ENCODE measurements at regions not wholly inside any gene's neighbourhood (a gene's known extent, or its start where the extent isn't known, plus 50 kb on each side); places are given as distances from the start of the nearest gene placed in this dataset.

- Histone ChIP-seq H3K4me1 (no peaks in the 10 kb centered on the region), H3K4me3 (no peak overlapping the region), H3K27me3 (no peaks in the 10 kb centered on the region), H3K36me3 (no peaks in the 10 kb centered on the region), H3K27ac (no peak overlapping the region), H3K9me3 (no peaks in the 10 kb centered on the region)
- no peak for DNase-seq
- in situ Hi-C loops (cut with MboI; ENCODE audit: low pct_ligation_motif_present in 1 of 4, low pct_unique_long_range_greater_than_20kb in 1 of 4, low sequenced_read_pairs in 3 of 4) (no loop called here), intact Hi-C loops (cut with DNase I; ENCODE audit: low total_unique reads) (no loop called here)
- 62 to 70% methylated on average over 2 of the region's 2 CpGs for WGBS, 2 donors (ENCODE audit: low coverage in 1 of 2)
- TF ChIP-seq POLR2AphosphoS5 (IDR thresholded peaks at IDR 0.05) (no peak), CTCF (IDR thresholded peaks at IDR 0.05) (no peak), POLR2A (IDR thresholded peaks at IDR 0.05) (no peak), EP300 (IDR thresholded peaks at IDR 0.05; ENCODE audit: low read depth) (no peak)
Measured at GRCh38 chr9:82535432-82535998, 527.4 kb downstream of the RASEF start.

GRCh38 chr9:82538634-82539033, 524.3 kb downstream of the RASEF start:
- Histone ChIP-seq H3K27ac (no peak overlapping the region), H3K4me3 (no peak overlapping the region), H3K9me3 (no peaks in the 10 kb centered on the region), H3K36me3 (no peaks in the 10 kb centered on the region), H3K4me1 (no peaks in the 10 kb centered on the region), H3K27me3 (no peaks in the 10 kb centered on the region)
- 7 to 27% methylated on average over 1 of the region's 1 CpG for WGBS, 2 donors (ENCODE audit: low coverage in 1 of 2)
- in situ Hi-C loops (cut with MboI; ENCODE audit: low pct_ligation_motif_present in 1 of 4, low pct_unique_long_range_greater_than_20kb in 1 of 4, low sequenced_read_pairs in 3 of 4) (no loop called here), intact Hi-C loops (cut with DNase I; ENCODE audit: low total_unique reads) (no loop called here)
- DNase-seq: no peak
- TF ChIP-seq CTCF (IDR thresholded peaks at IDR 0.05): no peak
- TF ChIP-seq POLR2A (IDR thresholded peaks at IDR 0.05): no peak
- TF ChIP-seq POLR2AphosphoS5 (IDR thresholded peaks at IDR 0.05): no peak
- TF ChIP-seq EP300 (IDR thresholded peaks at IDR 0.05; ENCODE audit: low read depth): no peak

- intact Hi-C loops (cut with DNase I; ENCODE audit: low total_unique reads): no loop called here
- no peak overlapping the region for H3K27ac ChIP-seq
- no peak for TF ChIP-seq EP300 (IDR thresholded peaks at IDR 0.05; ENCODE audit: low read depth)
- TF ChIP-seq POLR2A (IDR thresholded peaks at IDR 0.05): no peak
- TF ChIP-seq CTCF (IDR thresholded peaks at IDR 0.05): no peak
- no peak for TF ChIP-seq POLR2AphosphoS5 (IDR thresholded peaks at IDR 0.05)
- no peaks in the 10 kb centered on the region for H3K9me3 ChIP-seq
- WGBS, 2 donors (ENCODE audit: low coverage in 1 of 2): 69 to 77% methylated on average over 2 of the region's 2 CpGs
- H3K4me3 ChIP-seq: no peak overlapping the region
- in situ Hi-C loops (cut with MboI; ENCODE audit: low pct_ligation_motif_present in 1 of 4, low pct_unique_long_range_greater_than_20kb in 1 of 4, low sequenced_read_pairs in 3 of 4): no loop called here
- no peaks in the 10 kb centered on the region for H3K36me3 ChIP-seq
- no peaks in the 10 kb centered on the region for H3K27me3 ChIP-seq
- no peak for DNase-seq
- no peaks in the 10 kb centered on the region for H3K4me1 ChIP-seq
Measured at GRCh38 chr9:82539146-82539545, 523.8 kb downstream of the RASEF start.

GRCh38 chr9:82539856-82540579, 522.9 kb downstream of the RASEF start:
- no peaks in the 10 kb centered on the region for H3K27me3 ChIP-seq
- 95% methylated on average over 2 of the region's 2 CpGs; no CpG with 5 or more reads in 1 of the 2 donors for WGBS, 2 donors (ENCODE audit: low coverage in 1 of 2)
- no peaks in the 10 kb centered on the region for H3K4me1 ChIP-seq
- intact Hi-C loops (cut with DNase I; ENCODE audit: low total_unique reads) (no loop called here), in situ Hi-C loops (cut with MboI; ENCODE audit: low pct_ligation_motif_present in 1 of 4, low pct_unique_long_range_greater_than_20kb in 1 of 4, low sequenced_read_pairs in 3 of 4) (no loop called here)
- H3K27ac ChIP-seq: no peak overlapping the region
- H3K36me3 ChIP-seq: no peaks in the 10 kb centered on the region
- H3K4me3 ChIP-seq: no peak overlapping the region
- no peaks in the 10 kb centered on the region for H3K9me3 ChIP-seq
- TF ChIP-seq POLR2A (IDR thresholded peaks at IDR 0.05) (no peak), EP300 (IDR thresholded peaks at IDR 0.05; ENCODE audit: low read depth) (no peak), POLR2AphosphoS5 (IDR thresholded peaks at IDR 0.05) (no peak), CTCF (IDR thresholded peaks at IDR 0.05) (no peak)
- no peak for DNase-seq

Measured in transverse colon (tissue), 4 donors.